ENCODE measurements at regions not wholly inside any gene's neighbourhood (a gene's known extent, or its start where the extent isn't known, plus 50 kb on each side); places are given as distances from the start of the nearest gene placed in this dataset.

- Mint-ChIP-seq H3K27me3 (ENCODE audit: low read depth, unreplicated experiment) (no peaks in the 10 kb centered on the region), H3K27ac (ENCODE audit: unreplicated experiment) (no peak overlapping the region), H3K36me3 (ENCODE audit: low read depth, unreplicated experiment) (no peaks in the 10 kb centered on the region), H3K4me3 (ENCODE audit: unreplicated experiment) (no peak overlapping the region), H3K4me1 (ENCODE audit: low read depth, unreplicated experiment) (peaks cover 40% of the 10 kb centered on the region), H3K9me3 (ENCODE audit: unreplicated experiment) (no peaks in the 10 kb centered on the region)
- H3K9ac ChIP-seq (ENCODE audit: low read length): no peak overlapping the region
- no peak overlapping the region for H3K4me3 ChIP-seq (ENCODE audit: insufficient read depth, low read depth, low read length)
- H3K4me1 ChIP-seq (ENCODE audit: insufficient read depth, low read length): peaks cover 42% of the 10 kb centered on the region
- no peak for FAIRE-seq
- H3K4me2 ChIP-seq (ENCODE audit: low read length): no peak overlapping the region
- no peak for DNase-seq (ENCODE audit: low read depth)
- no peaks in the 10 kb centered on the region for H3K36me3 ChIP-seq (ENCODE audit: insufficient read depth, low read length)
- H3K79me2 ChIP-seq (ENCODE audit: insufficient read depth, low read length): no peaks in the 10 kb centered on the region
- H3K9me3 ChIP-seq (ENCODE audit: insufficient read depth, low read depth, low read length): no peaks in the 10 kb centered on the region
- H3K27me3 ChIP-seq (ENCODE audit: insufficient read depth, low read length): no peaks in the 10 kb centered on the region
- H3K27ac ChIP-seq (ENCODE audit: low read depth, low read length): no peak overlapping the region
- H2AFZ ChIP-seq (ENCODE audit: low read depth, low read length): no peak overlapping the region
- TF ChIP-seq EZH2 (IDR thresholded peaks at IDR 0.05; ENCODE audit: insufficient read depth, low read length): no peak
- no peak for TF ChIP-seq CTCF (IDR thresholded peaks at IDR 0.05; ENCODE audit: insufficient read depth, low read depth, low read length)
- no peaks in the 10 kb centered on the region for H4K20me1 ChIP-seq (ENCODE audit: insufficient read depth, low read length)
These were observed 499.0 kb upstream of the MARCKS start for GRCh38 chr6:113358063-113358583.

GRCh38 chr6:113359155-113360140 lies 497.7 kb upstream of the MARCKS start:
- Histone ChIP-seq H3K27ac (ENCODE audit: low read depth, low read length) (peak overlapping the region; percentile 96), H2AFZ (ENCODE audit: low read depth, low read length) (peak overlapping the region; percentile 7), H3K9ac (ENCODE audit: low read length) (peak overlapping the region; percentile 34), H3K9me3 (ENCODE audit: insufficient read depth, low read depth, low read length) (no peaks in the 10 kb centered on the region), H3K79me2 (ENCODE audit: insufficient read depth, low read length) (no peaks in the 10 kb centered on the region), H3K4me2 (ENCODE audit: low read length) (peak overlapping the region; percentile 17), H3K36me3 (ENCODE audit: insufficient read depth, low read length) (no peaks in the 10 kb centered on the region), H3K27me3 (ENCODE audit: insufficient read depth, low read length) (no peaks in the 10 kb centered on the region), H3K4me3 (ENCODE audit: insufficient read depth, low read depth, low read length) (no peak overlapping the region), H3K4me1 (ENCODE audit: insufficient read depth, low read length) (peaks cover 41% of the 10 kb centered on the region), H4K20me1 (ENCODE audit: insufficient read depth, low read length) (no peaks in the 10 kb centered on the region)
- FAIRE-seq (peak; percentile 52), DNase-seq (ENCODE audit: low read depth) (peak; percentile 92)
- Mint-ChIP-seq H3K9me3 (ENCODE audit: unreplicated experiment) (no peaks in the 10 kb centered on the region), H3K4me1 (ENCODE audit: low read depth, unreplicated experiment) (peaks cover 39% of the 10 kb centered on the region), H3K27ac (ENCODE audit: unreplicated experiment) (peak overlapping the region; percentile 90), H3K4me3 (ENCODE audit: unreplicated experiment) (peak overlapping the region; percentile 15), H3K27me3 (ENCODE audit: low read depth, unreplicated experiment) (no peaks in the 10 kb centered on the region), H3K36me3 (ENCODE audit: low read depth, unreplicated experiment) (no peaks in the 10 kb centered on the region)
- TF ChIP-seq EZH2 (IDR thresholded peaks at IDR 0.05; ENCODE audit: insufficient read depth, low read length) (no peak), CTCF (IDR thresholded peaks at IDR 0.05; ENCODE audit: insufficient read depth, low read depth, low read length) (no peak)
